Panc1 (cell line): ENCODE measurements at regions not wholly inside any gene's neighbourhood (a gene's known extent, or its start where the extent isn't known, plus 50 kb on each side); places are given as distances from the start of the nearest gene placed in this dataset.

Source experiments
- CTCF ChIP-seq: fragments of 450-650 bp; IDR thresholded peaks from 2 replicates; pipeline ENCODE4 v1.5.1; 2017; ENCODE audit warnings: mild to moderate bottlenecking
- POLR2AphosphoS5 ChIP-seq: IDR thresholded peaks from 2 replicates; pipeline ENCODE4 v1.6.1; 2012; ENCODE audit warnings: mild to moderate bottlenecking, low read depth, low read length, moderate library complexity
- REST ChIP-seq, 2 experiments: IDR thresholded peaks; 2 replicates each; pipeline ENCODE4 v1.6.1; 2011 to 2012; ENCODE audit warnings: low read depth in 2 of 2, control low read depth in 1 of 2, low read length in 1 of 2, mild to moderate bottlenecking in 1 of 2, moderate library complexity in 1 of 2; ENCODE audit not compliant: insufficient read depth in 1 of 2
- SIN3A ChIP-seq: IDR thresholded peaks from 2 replicates; pipeline ENCODE4 v1.6.1; 2012; ENCODE audit warnings: low read depth, mild to moderate bottlenecking, low read length, moderate library complexity, borderline replicate concordance; ENCODE audit not compliant: insufficient read depth

DNA sequence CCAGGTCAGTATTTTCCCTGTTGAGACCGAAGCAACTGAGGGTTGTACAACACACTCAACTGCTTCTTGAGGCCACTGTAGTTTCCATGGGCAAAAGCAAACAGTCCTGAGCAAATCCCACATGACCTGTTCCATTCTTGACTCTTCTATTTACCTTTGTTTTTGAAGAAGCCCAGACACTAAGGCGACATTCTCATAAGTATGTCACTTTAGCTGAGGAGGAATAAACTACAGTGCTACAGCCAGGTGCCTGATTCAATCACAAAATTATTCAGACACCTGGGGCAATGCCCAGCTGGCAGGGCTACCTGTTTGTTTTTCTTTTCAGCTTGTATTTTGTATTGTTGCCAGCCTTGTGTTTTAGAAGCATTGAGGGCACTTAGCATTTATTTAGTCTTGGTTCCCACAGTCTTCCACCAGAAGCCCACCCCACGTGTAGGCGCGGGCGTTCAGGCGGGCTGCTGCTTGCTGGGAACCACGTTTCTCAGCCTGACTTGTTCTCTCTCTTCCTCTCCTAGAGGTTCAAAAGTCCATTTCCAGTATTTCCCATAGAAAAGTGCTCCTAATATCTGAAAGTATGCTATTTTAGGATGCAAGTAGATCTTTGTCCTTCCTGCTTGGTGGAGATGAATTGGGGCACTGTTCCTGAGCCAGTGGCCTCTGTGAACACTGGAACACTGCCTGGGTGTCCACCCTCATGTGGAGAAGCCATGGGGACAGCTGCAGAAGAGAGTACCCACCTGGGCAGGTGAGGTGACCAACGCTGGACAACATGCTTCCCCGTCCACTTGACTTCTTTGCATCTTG lies 99.0 kb upstream of the COPS8 start:
- TF ChIP-seq CTCF: no peak
- no peak for TF ChIP-seq REST (IDR thresholded peaks at IDR 0.05; ENCODE audit: insufficient read depth in 1 of 2, low read depth in 2 of 2, low read length in 1 of 2)
- no peak for TF ChIP-seq SIN3A
- no peak for TF ChIP-seq POLR2AphosphoS5
